Endothelial cell of umbilical vein (primary cell): ENCODE measurements at regions not wholly inside any gene's neighbourhood (a gene's known extent, or its start where the extent isn't known, plus 50 kb on each side); places are given as distances from the start of the nearest gene placed in this dataset.

Experiments
- BruUV-seq: library from RNA; stranded (reverse); fragments of 400-500 nt; replicated peaks from 2 replicates; lab custom pipeline; 2021; lab: Mats Ljungman, UMichigan
- CTCF ChIA-PET: fragments of 300-600, 350-600 bp; sonication (Branson Sonifier 250); formaldehyde crosslinking; loops from one replicate; lab custom pipeline; 2021; ENCODE audit warnings: antibody characterized with exemption, inconsistent platforms; lab: Charles Lee
- POLR2A ChIA-PET: fragments of 300-600, 350-600 bp; sonication (Branson Sonifier 250); formaldehyde crosslinking; loops from one replicate; lab custom pipeline; 2021; ENCODE audit warnings: antibody characterized with exemption, inconsistent platforms; lab: Charles Lee
- DNase-seq: peaks from one replicate; pipeline ENCODE4 v3.0.0-alpha.2; 2011; ENCODE audit warnings: low read depth, low spot score
- FAIRE-seq: peaks from 2 replicates; lab custom pipeline; 2011; peaks lifted over from hg19 to GRCh38; lab: Jason Lieb, UNC
- H2AFZ ChIP-seq: 2 replicates; pipeline ENCODE4 v1.6.0; 2012; ENCODE audit warnings: low read depth, low read length, control low read depth, inconsistent platforms
- H3K27ac ChIP-seq: 2 replicates; pipeline ENCODE4 v1.5.1; 2011; ENCODE audit warnings: low read depth, mild to moderate bottlenecking, control low read depth, low read length, moderate library complexity; ENCODE audit not compliant: insufficient read depth
- H3K27me3 ChIP-seq, 2 experiments: 2 replicates each; pipeline versions ENCODE4 v1.6.0 to v1.6.1; 2011; ENCODE audit warnings: low read length in 2 of 2, mixed read lengths in 1 of 2; ENCODE audit not compliant: control insufficient read depth in 2 of 2, insufficient read depth in 2 of 2
- H3K36me3 ChIP-seq, 2 experiments: 2 replicates in 1 of 2; 3 replicates in 1 of 2; pipeline ENCODE4 v1.5.1; 2011; ENCODE audit warnings: low read length in 2 of 2, mild to moderate bottlenecking in 1 of 2, moderate library complexity in 1 of 2; ENCODE audit not compliant: control insufficient read depth in 2 of 2, insufficient read depth in 2 of 2; ENCODE audit errors: extremely low read depth in 1 of 2
- H3K4me1 ChIP-seq: 3 replicates; pipeline ENCODE4 v1.5.1; 2011; ENCODE audit warnings: mild to moderate bottlenecking, low read length; ENCODE audit not compliant: control insufficient read depth, insufficient read depth; ENCODE audit errors: extremely low read depth
- H3K4me2 ChIP-seq: 2 replicates; pipeline ENCODE4 v1.6.1; 2011; ENCODE audit warnings: low read length, control low read depth, mixed read lengths; ENCODE audit not compliant: insufficient read depth
- H3K4me3 ChIP-seq, 3 experiments: fragments of 200-600 bp in 1 of 3; sonication (generic), shearing (Covaris generic) in 1 of 3; replicated peaks in 1 of 3; 2 replicates each; pipeline ENCODE4 v1.5.1; 2011 to 2016; ENCODE audit warnings: control low read depth in 3 of 3, low read length in 3 of 3, mild to moderate bottlenecking in 2 of 3, inconsistent platforms in 1 of 3, low read depth in 1 of 3, moderate library complexity in 1 of 3; ENCODE audit not compliant: insufficient read depth in 1 of 3
- H3K79me2 ChIP-seq: 2 replicates; pipeline ENCODE4 v1.6.0; 2012; ENCODE audit warnings: low read length, inconsistent platforms; ENCODE audit not compliant: control insufficient read depth, insufficient read depth
- H3K9ac ChIP-seq: replicated peaks from 2 replicates; pipeline ENCODE3; 2011; ENCODE audit warnings: low read length, control low read depth; ENCODE audit not compliant: insufficient read depth; ENCODE audit errors: extremely low read depth
- H3K9me1 ChIP-seq: replicated peaks from 3 replicates; pipeline ENCODE4 v1.6.0; 2011; ENCODE audit warnings: mild to moderate bottlenecking, low read length; ENCODE audit not compliant: control insufficient read depth, insufficient read depth; ENCODE audit errors: extremely low read depth
- H3K9me3 ChIP-seq: replicated peaks from 2 replicates; pipeline ENCODE4 v1.5.1; 2012; ENCODE audit warnings: low read length, inconsistent platforms; ENCODE audit not compliant: control insufficient read depth, insufficient read depth
- H4K20me1 ChIP-seq: replicated peaks from 2 replicates; pipeline ENCODE3; 2011; ENCODE audit warnings: mild to moderate bottlenecking, low read length; ENCODE audit not compliant: control insufficient read depth, insufficient read depth; ENCODE audit errors: extremely low read depth
- CTCF ChIP-seq, 2 donors: IDR thresholded peaks; 1 replicate in 1 of 2; 2 replicates in 1 of 2; pipeline ENCODE4 v1.5.1; 2011; ENCODE audit warnings: low read length in 2 of 2, mild to moderate bottlenecking in 2 of 2, moderate library complexity in 2 of 2, control low read depth in 1 of 2, inconsistent platforms in 1 of 2, low read depth in 1 of 2; ENCODE audit not compliant: insufficient read depth in 1 of 2; ENCODE audit errors: extremely low read depth in 1 of 2
- EZH2 ChIP-seq: IDR thresholded peaks from 2 replicates; pipeline ENCODE4 v1.6.1; 2012; ENCODE audit warnings: borderline replicate concordance, low read depth, mild to moderate bottlenecking, moderate library complexity, low read length, inconsistent platforms; ENCODE audit not compliant: severe bottlenecking
- FOS ChIP-seq: IDR thresholded peaks from 2 replicates; pipeline ENCODE4 v1.6.1; 2011; ENCODE audit warnings: mild to moderate bottlenecking, low read length, moderate library complexity, borderline replicate concordance; ENCODE audit not compliant: insufficient read depth
- GATA2 ChIP-seq: IDR thresholded peaks from 2 replicates; pipeline ENCODE4 v1.7.0; 2011; ENCODE audit warnings: low read depth, mild to moderate bottlenecking, moderate library complexity, mixed read lengths, low read length; ENCODE audit not compliant: insufficient read length, insufficient read depth
- JUN ChIP-seq: IDR thresholded peaks from 2 replicates; pipeline ENCODE4 v1.6.1; 2011; ENCODE audit warnings: borderline replicate concordance, low read depth; ENCODE audit not compliant: insufficient read length, insufficient read depth
- MAX ChIP-seq: IDR thresholded peaks from 2 replicates; pipeline ENCODE4 v1.6.1; 2011; ENCODE audit not compliant: insufficient read depth, insufficient read length
- MYC ChIP-seq: IDR thresholded peaks from one replicate; pipeline ENCODE4 v1.6.1; 2011; ENCODE audit warnings: mild to moderate bottlenecking, low read depth, low read length
- POLR2A ChIP-seq: IDR thresholded peaks from 2 replicates; pipeline ENCODE4 v1.6.1; 2012; ENCODE audit warnings: low read depth, mild to moderate bottlenecking, control low read depth, low read length
- POLR2AphosphoS5 ChIP-seq: IDR thresholded peaks from 2 replicates; pipeline ENCODE4 v1.6.1; 2012; ENCODE audit warnings: low read depth, mild to moderate bottlenecking, control low read depth, low read length, moderate library complexity; ENCODE audit not compliant: insufficient read depth
- dilution Hi-C: fragments of 300-500 bp; cut with MboI; formaldehyde crosslinking; loops from one replicate; pipeline ENCODE4 v1.15.0; 2019; ENCODE audit warnings: low sequenced_read_pairs; ENCODE audit not compliant: extremely low pct_ligation_motif_present
- intact Hi-C: fragments of 100-400 bp; cut with micrococcal nuclease; formaldehyde crosslinking; loops from one replicate; pipeline ENCODE4 v1.10.0; 2022

- POLR2A ChIA-PET, result no interaction called here
- intact Hi-C loops, result no loop called here
Measured at GRCh38 chrX:20412871-20413486, 146.3 kb upstream of the RPS6KA3 start.

More at GRCh38 chrX:20412871-20413486, 146.3 kb upstream of the RPS6KA3 start:
- Histone ChIP-seq H3K36me3 (no peaks in the 10 kb centered on the region), H3K9me3 (no peaks in the 10 kb centered on the region), H4K20me1 (no peaks in the 10 kb centered on the region), H3K4me1 (no peaks in the 10 kb centered on the region), H3K27ac (no peak overlapping the region), H3K9me1 (no peaks in the 10 kb centered on the region), H3K4me3 (no peak overlapping the region), H3K4me2 (no peak overlapping the region), H3K27me3 (no peaks in the 10 kb centered on the region), H3K9ac (no peak overlapping the region), H3K79me2 (no peaks in the 10 kb centered on the region), H2AFZ (no peak overlapping the region)
- FAIRE-seq (no peak), DNase-seq (no peak)
- dilution Hi-C loops, result no loop called here
- TF ChIP-seq POLR2AphosphoS5 (no peak), MYC (no peak), JUN (no peak), POLR2A (no peak), CTCF (IDR thresholded peaks at IDR 0.05; ENCODE audit: extremely low read depth in 1 of 2, insufficient read depth in 1 of 2, low read depth in 1 of 2, low read length in 2 of 2) (no peak), EZH2 (no peak), FOS (no peak), GATA2 (no peak), MAX (no peak)
- no TSS peak for BruUV-seq
- CTCF ChIA-PET, result no interaction called here
